NT2/D1 (cell line): ENCODE measurements at regions not wholly inside any gene's neighbourhood (a gene's known extent, or its start where the extent isn't known, plus 50 kb on each side); places are given as distances from the start of the nearest gene placed in this dataset.

Experiments
- DNase-seq: peaks from one replicate; pipeline ENCODE4 v3.0.0-alpha.2; 2011; ENCODE audit warnings: low read depth, low spot score
- H3K27me3 ChIP-seq: 2 replicates; pipeline ENCODE4 v1.6.0; 2011; ENCODE audit warnings: mild to moderate bottlenecking; ENCODE audit not compliant: insufficient read length, insufficient read depth
- H3K36me3 ChIP-seq: 2 replicates; pipeline ENCODE4 v1.6.1; 2011; ENCODE audit warnings: mild to moderate bottlenecking, low read length, mixed read lengths; ENCODE audit not compliant: insufficient read depth, insufficient read length
- H3K4me1 ChIP-seq: 2 replicates; pipeline ENCODE4 v1.5.1; 2011; ENCODE audit not compliant: insufficient read depth, insufficient read length
- H3K4me3 ChIP-seq: 2 replicates; pipeline ENCODE4 v1.5.1; 2011; ENCODE audit warnings: low read depth; ENCODE audit not compliant: insufficient read length
- H3K9ac ChIP-seq: 2 replicates; pipeline ENCODE4 v1.6.0; 2011; ENCODE audit warnings: low read depth; ENCODE audit not compliant: insufficient read length
- H3K9me3 ChIP-seq: 2 replicates; pipeline ENCODE4 v1.5.1; 2011; ENCODE audit warnings: mild to moderate bottlenecking, low read length; ENCODE audit not compliant: insufficient read depth
- SUZ12 ChIP-seq: IDR thresholded peaks from 2 replicates; pipeline ENCODE4 v1.6.1; 2011; ENCODE audit not compliant: insufficient read length, insufficient read depth; ENCODE audit errors: extremely low read depth
- YY1 ChIP-seq: IDR thresholded peaks from 2 replicates; pipeline ENCODE4 v1.6.1; 2011; ENCODE audit not compliant: insufficient read length, insufficient read depth
- ZNF274 ChIP-seq: IDR thresholded peaks from 2 replicates; pipeline ENCODE4 v1.6.1; 2011; ENCODE audit warnings: mild to moderate bottlenecking, low read depth, low read length

DNA sequence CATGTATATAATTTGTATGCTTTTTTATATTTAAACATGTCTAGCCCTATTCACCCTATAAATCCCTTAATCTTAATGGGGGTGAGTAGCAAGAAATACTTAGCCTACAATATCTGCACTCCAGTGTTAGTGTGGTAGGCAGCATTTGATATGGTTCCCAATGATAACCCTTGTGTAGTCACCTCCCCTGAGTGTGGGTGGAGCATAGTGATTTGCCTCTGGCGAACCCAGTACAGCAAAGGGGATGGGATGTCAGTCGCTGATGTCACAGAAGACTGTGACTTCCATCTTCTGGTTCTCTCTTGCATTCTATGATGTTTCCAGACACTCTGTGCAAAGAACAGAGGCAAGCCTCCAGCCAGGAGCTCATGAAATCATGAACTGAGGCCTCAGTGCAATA is 211.2 kb downstream of the CRPPA start:
- H3K9me3 ChIP-seq = peaks cover 8% of the 10 kb centered on the region
- H3K4me3 ChIP-seq = no peak overlapping the region
- TF ChIP-seq YY1 (no peak), SUZ12 (no peak), ZNF274 (no peak)
- DNase-seq = no peak
- no peaks in the 10 kb centered on the region for H3K4me1 ChIP-seq
- no peaks in the 10 kb centered on the region for H3K27me3 ChIP-seq
- no peaks in the 10 kb centered on the region for H3K36me3 ChIP-seq
- H3K9ac ChIP-seq = no peak overlapping the region

- no peaks in the 10 kb centered on the region for H3K4me1 ChIP-seq
- H3K36me3 ChIP-seq = no peaks in the 10 kb centered on the region
- H3K27me3 ChIP-seq = no peaks in the 10 kb centered on the region
- no peak overlapping the region for H3K9ac ChIP-seq
- no peak for DNase-seq
- H3K4me3 ChIP-seq = no peak overlapping the region
- TF ChIP-seq ZNF274 = no peak
- no peak for TF ChIP-seq YY1
- no peak for TF ChIP-seq SUZ12
- no peaks in the 10 kb centered on the region for H3K9me3 ChIP-seq
These were observed 214.0 kb downstream of the CRPPA start for GRCh38 chr7:16207321-16207720.

GRCh38 chr7:16205466-16205865 is 215.9 kb downstream of the CRPPA start:
- Histone ChIP-seq H3K4me1 (no peaks in the 10 kb centered on the region), H3K9me3 (peaks cover 11% of the 10 kb centered on the region; the same call in 1 of the 2 replicates), H3K9ac (no peak overlapping the region), H3K27me3 (no peaks in the 10 kb centered on the region), H3K36me3 (no peaks in the 10 kb centered on the region), H3K4me3 (no peak overlapping the region)
- DNase-seq = no peak
- TF ChIP-seq ZNF274 = no peak
- no peak for TF ChIP-seq SUZ12
- TF ChIP-seq YY1 = no peak

DNA sequence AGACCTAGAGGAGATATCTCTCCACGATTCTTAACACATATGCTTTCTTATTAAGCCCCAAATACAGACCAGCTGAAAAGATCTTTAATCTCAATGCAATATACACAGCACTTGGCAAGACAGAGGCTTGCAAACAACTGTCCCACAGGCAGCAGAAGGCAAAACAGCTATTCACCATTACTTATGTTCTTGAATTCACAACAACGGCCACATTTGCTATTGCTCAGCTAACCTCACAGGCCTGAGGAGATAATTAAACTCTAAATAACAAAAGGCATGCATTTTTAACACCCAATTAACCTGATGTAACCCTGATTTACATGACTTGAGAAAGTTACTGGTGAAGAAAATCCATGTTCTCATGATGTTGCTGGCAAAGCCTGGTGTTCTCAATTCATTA is 216.4 kb downstream of the CRPPA start:
- Histone ChIP-seq H3K4me1 (no peaks in the 10 kb centered on the region), H3K9ac (no peak overlapping the region), H3K4me3 (no peak overlapping the region), H3K9me3 (peaks cover 11% of the 10 kb centered on the region; the same call in 1 of the 2 replicates), H3K36me3 (no peaks in the 10 kb centered on the region), H3K27me3 (no peaks in the 10 kb centered on the region)
- peak; percentile 62 for DNase-seq
- TF ChIP-seq ZNF274 (no peak), SUZ12 (no peak), YY1 (no peak)

DNA sequence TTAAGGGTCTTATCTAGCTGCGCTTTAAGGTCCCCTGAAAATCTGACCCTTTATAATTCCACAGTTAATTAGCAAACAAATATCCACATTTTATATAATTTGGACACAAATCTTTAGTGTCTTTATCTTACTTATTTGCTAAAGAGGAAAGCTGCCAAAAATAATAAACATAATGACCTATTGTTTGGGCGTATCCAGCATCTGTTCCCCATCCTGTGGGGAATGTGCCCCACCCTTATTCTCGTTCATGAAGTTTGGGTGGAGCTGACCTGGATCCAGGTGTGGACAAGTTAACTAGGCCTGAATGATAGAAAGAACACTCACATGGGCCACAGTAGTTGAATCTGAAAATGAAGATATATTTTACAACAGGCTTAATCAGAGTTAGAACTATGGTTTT is 218.3 kb downstream of the CRPPA start:
- Histone ChIP-seq H3K36me3 (no peaks in the 10 kb centered on the region), H3K4me3 (no peak overlapping the region), H3K9ac (no peak overlapping the region), H3K9me3 (peaks cover 11% of the 10 kb centered on the region; the same call in 1 of the 2 replicates), H3K4me1 (no peaks in the 10 kb centered on the region), H3K27me3 (no peaks in the 10 kb centered on the region)
- TF ChIP-seq ZNF274 = no peak
- TF ChIP-seq YY1 = no peak
- TF ChIP-seq SUZ12 = no peak
- no peak for DNase-seq

- H3K9me3 ChIP-seq = peaks cover 11% of the 10 kb centered on the region; the same call in 1 of the 2 replicates
- no peak for DNase-seq
- H3K4me1 ChIP-seq = no peaks in the 10 kb centered on the region
These were observed 219.0 kb downstream of the CRPPA start for GRCh38 chr7:16202303-16202702.

GRCh38 chr7:16200591-16200990 is 220.7 kb downstream of the CRPPA start:
- H3K36me3 ChIP-seq = no peaks in the 10 kb centered on the region
- H3K9me3 ChIP-seq = peaks cover 11% of the 10 kb centered on the region; the same call in 1 of the 2 replicates
- no peaks in the 10 kb centered on the region for H3K4me1 ChIP-seq
- no peak for DNase-seq
- H3K9ac ChIP-seq = no peak overlapping the region
- no peak for TF ChIP-seq SUZ12
- TF ChIP-seq ZNF274 = no peak
- no peak for TF ChIP-seq YY1
- H3K27me3 ChIP-seq = no peaks in the 10 kb centered on the region
- H3K4me3 ChIP-seq = no peak overlapping the region

More at GRCh38 chr7:16202303-16202702, 219.0 kb downstream of the CRPPA start:
- TF ChIP-seq ZNF274 (no peak), SUZ12 (no peak), YY1 (no peak)
- no peaks in the 10 kb centered on the region for H3K36me3 ChIP-seq
- H3K9ac ChIP-seq = no peak overlapping the region
- no peaks in the 10 kb centered on the region for H3K27me3 ChIP-seq
- no peak overlapping the region for H3K4me3 ChIP-seq

DNA sequence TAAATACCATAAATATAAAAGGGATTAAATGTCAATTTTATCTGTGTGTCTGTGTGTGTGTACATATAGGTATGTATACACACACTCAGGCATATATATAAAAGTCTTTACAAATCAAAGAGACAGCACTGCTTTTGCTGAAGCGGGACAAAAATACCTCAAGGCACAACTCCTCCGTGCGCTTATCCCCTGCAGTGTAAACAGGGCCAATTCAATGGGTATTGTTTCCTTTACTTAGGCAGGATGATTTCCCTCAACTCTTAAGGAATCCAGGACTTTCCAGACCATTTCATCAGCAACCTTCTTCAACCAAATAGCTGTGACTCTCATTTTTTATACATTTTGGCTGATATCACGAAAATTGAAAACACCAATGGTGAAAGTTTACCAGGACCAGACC is 227.7 kb downstream of the CRPPA start:
- no peak overlapping the region for H3K9ac ChIP-seq
- peaks cover 7% of the 10 kb centered on the region; the same call in 1 of the 2 replicates for H3K9me3 ChIP-seq
- no peaks in the 10 kb centered on the region for H3K4me1 ChIP-seq
- DNase-seq = peak; percentile 23
- H3K4me3 ChIP-seq = no peak overlapping the region
- H3K36me3 ChIP-seq = no peaks in the 10 kb centered on the region
- TF ChIP-seq YY1 = no peak
- no peak for TF ChIP-seq ZNF274
- no peak for TF ChIP-seq SUZ12
- no peaks in the 10 kb centered on the region for H3K27me3 ChIP-seq
